BLaER1 (cell line): ENCODE measurements at regions not wholly inside any gene's neighbourhood (a gene's known extent, or its start where the extent isn't known, plus 50 kb on each side); places are given as distances from the start of the nearest gene placed in this dataset.

ENCODE experiments used
- H3K27ac ChIP-seq: shearing (Covaris generic); formaldehyde crosslinking; 2 replicates; pipeline ENCODE4 v1.8.1; 2022
- H3K27me3 ChIP-seq: shearing (Covaris generic); formaldehyde crosslinking; 2 replicates; pipeline ENCODE4 v1.8.1; 2022
- H3K36me3 ChIP-seq: shearing (Covaris generic); formaldehyde crosslinking; 2 replicates; pipeline ENCODE4 v1.8.1; 2022
- H3K4me1 ChIP-seq: shearing (Covaris generic); formaldehyde crosslinking; 2 replicates; pipeline ENCODE4 v1.8.1; 2022
- H3K4me2 ChIP-seq: shearing (Covaris generic); formaldehyde crosslinking; 2 replicates; pipeline ENCODE4 v1.8.1; 2022
- H3K4me3 ChIP-seq: shearing (Covaris generic); formaldehyde crosslinking; 2 replicates; pipeline ENCODE4 v1.8.1; 2022
- H3K9ac ChIP-seq: shearing (Covaris generic); formaldehyde crosslinking; 2 replicates; pipeline ENCODE4 v1.8.1; 2022
- H3K9me3 ChIP-seq: shearing (Covaris generic); formaldehyde crosslinking; 2 replicates; pipeline ENCODE4 v1.8.1; 2022
- H4K20me1 ChIP-seq: shearing (Covaris generic); formaldehyde crosslinking; 2 replicates; pipeline ENCODE4 v1.8.1; 2022
- Cebpa-rat ChIP-seq: shearing (Covaris generic); IDR thresholded peaks from 2 replicates; pipeline ENCODE4 v1.8.1; 2022

DNA sequence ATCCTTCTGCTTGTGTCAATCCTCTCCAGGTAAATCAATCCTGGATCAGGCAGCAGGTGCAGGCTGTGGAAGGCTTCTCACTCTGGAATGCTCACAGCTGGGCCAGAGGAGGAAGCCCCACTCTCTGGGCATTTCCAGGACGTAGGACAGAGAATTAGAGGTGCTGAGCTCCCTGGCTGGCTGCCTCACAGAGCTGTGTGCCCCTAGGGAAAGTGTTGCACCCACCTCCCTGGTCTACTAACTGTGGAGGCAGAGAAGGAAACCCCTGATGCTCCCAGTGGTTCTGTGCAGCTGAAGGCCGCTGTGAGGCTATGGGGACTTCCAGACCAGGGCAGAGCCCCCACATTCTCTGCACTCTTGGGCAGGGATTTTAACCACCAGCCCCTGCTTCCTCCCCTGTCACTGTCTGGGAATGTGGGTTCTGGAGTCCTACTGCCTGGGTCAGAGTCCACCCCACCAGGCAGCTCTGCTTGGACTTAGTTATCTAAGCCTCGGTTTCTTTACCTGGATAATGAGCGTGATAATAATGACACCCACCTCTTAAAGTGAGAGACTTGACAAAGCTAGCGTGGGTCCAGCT, 73.5 kb upstream of the EEPD1 start:
- Histone ChIP-seq H3K4me2 (no peak overlapping the region), H3K27ac (no peak overlapping the region)

DNA sequence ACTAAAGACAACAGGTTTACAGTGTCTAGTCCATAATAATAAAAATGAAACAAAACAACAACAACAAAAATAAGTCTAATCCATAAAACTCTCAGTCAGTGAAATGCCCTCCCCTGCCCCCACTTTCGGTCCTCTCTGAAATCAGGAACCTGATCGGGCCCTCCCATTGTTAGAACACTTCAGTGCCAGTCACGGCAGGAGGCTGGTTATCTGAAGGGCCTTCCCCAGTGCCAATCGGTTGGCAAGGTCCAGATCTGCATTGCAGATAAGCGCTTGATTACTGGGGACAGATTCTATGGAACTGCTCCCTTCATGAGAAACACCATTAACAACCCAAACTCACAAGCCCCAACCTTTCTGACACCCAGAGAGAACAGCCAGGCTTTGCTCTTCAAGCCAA, 72.2 kb upstream of the EEPD1 start:
- no peak overlapping the region for H3K4me2 ChIP-seq
- H3K4me1 ChIP-seq: peaks cover 9% of the 10 kb centered on the region
- H3K4me3 ChIP-seq: no peak overlapping the region
- no peak for TF ChIP-seq Cebpa-rat
- H3K27ac ChIP-seq: no peak overlapping the region
- no peaks in the 10 kb centered on the region for H3K9me3 ChIP-seq
- no peaks in the 10 kb centered on the region for H4K20me1 ChIP-seq
- no peak overlapping the region for H3K9ac ChIP-seq
- no peaks in the 10 kb centered on the region for H3K36me3 ChIP-seq
- H3K27me3 ChIP-seq: no peaks in the 10 kb centered on the region

More for the DNA sequence above, 73.5 kb upstream of the EEPD1 start:
- H3K9me3 ChIP-seq: no peaks in the 10 kb centered on the region
- no peaks in the 10 kb centered on the region for H3K36me3 ChIP-seq
- peaks cover 9% of the 10 kb centered on the region for H3K4me1 ChIP-seq
- H4K20me1 ChIP-seq: no peaks in the 10 kb centered on the region
- no peak for TF ChIP-seq Cebpa-rat
- no peak overlapping the region for H3K9ac ChIP-seq
- no peak overlapping the region for H3K4me3 ChIP-seq
- no peaks in the 10 kb centered on the region for H3K27me3 ChIP-seq

DNA sequence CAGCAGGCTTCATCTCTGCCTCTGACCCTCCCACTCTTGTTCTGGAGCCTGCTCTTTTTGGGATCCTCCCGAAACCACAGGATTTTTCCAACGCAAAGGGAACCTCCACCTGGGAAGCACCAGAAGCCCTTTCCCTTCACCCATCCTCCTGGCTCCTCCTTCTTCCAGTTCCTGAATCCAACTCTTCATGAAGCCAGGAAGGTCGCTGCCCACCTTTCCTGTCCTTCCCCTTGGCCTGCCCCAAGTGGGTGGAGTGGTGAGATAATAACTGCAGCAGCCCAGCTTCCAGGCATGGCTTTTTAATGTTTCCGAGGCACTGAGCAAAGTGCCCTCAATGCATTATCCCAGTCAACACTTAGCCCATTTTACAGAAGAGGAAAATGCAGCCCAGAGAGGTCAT, 70.8 kb upstream of the EEPD1 start:
- Histone ChIP-seq H3K4me1 (no peaks in the 10 kb centered on the region), H3K27ac (no peak overlapping the region), H3K36me3 (no peaks in the 10 kb centered on the region), H4K20me1 (no peaks in the 10 kb centered on the region), H3K4me3 (no peak overlapping the region), H3K27me3 (no peaks in the 10 kb centered on the region), H3K4me2 (no peak overlapping the region), H3K9ac (no peak overlapping the region), H3K9me3 (no peaks in the 10 kb centered on the region)
- TF ChIP-seq Cebpa-rat: no peak

- Histone ChIP-seq H3K9me3 (peaks cover 3% of the 10 kb centered on the region), H3K4me1 (no peaks in the 10 kb centered on the region), H4K20me1 (no peaks in the 10 kb centered on the region), H3K9ac (no peak overlapping the region), H3K4me3 (no peak overlapping the region), H3K4me2 (no peak overlapping the region), H3K27me3 (no peaks in the 10 kb centered on the region), H3K36me3 (no peaks in the 10 kb centered on the region), H3K27ac (no peak overlapping the region)
- no peak for TF ChIP-seq Cebpa-rat
Measured at GRCh38 chr7:36082910-36083309, 70.1 kb upstream of the EEPD1 start.

DNA sequence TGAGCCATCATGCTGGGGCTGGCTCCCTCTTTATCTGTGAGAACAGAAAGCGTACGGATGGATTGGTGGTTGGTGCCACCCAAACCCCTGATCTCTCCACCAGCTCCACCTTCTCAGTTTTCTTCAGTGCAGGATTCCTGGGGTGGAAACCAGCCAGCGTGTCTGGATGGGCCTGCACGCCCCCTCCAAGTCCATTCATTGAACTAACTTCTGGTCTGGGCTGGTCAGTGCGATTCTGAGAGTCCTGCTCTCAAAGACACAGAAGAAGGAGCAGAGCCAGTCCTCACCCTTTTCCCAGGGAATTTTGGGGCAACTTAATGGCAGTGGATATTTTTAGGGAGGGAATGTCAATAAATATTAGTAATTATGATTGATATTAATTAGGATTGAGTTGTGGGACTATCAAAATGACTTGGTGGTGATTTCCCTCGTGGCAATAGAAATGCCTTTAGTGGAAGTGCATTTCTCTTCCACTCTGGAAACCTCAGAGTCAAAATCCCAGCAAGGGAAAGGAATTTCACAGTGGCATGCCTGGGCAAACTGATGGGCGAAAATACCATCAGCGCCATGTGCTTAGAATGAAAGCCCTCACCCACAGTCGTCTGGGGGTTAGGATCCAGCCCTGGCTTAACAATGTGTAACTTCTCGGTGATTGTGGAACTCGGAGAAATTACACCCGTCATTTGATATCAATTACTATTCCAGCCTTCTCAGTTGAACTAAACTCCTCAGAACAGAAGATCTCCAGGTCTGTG, 69.3 kb upstream of the EEPD1 start:
- no peaks in the 10 kb centered on the region for H4K20me1 ChIP-seq
- H3K4me2 ChIP-seq: no peak overlapping the region
- H3K9me3 ChIP-seq: peaks cover 12% of the 10 kb centered on the region

DNA sequence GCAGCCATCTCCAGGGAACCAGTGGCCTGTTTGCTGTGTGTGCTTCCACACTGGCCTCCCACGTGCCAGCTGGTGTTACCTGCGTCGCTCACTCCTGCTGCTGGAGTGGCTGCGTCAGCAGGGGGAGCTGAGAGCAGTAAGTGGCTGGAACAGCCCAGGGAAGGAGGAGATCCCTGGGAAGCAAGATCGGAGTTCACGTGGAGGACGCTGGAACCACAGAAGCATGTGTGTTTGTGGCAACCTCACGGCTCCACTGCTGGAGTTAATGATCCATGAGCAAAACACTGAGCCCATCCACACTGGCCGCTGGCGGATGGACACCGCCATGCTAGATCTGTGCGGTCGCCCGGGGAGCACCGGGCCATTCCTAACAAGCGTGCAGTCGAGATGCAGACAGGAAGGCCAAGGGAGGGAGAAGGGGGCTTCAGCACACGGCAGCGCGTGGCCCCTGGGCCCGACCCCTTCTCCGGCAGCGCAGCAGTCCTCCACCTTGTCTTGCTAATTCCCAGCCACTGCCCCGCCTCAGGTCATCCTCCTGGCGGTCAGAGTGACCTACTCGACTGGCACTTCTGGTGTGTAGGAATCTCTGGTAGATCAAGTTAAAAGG, 68.5 kb upstream of the EEPD1 start:
- Histone ChIP-seq H3K9ac (no peak overlapping the region), H3K27me3 (no peaks in the 10 kb centered on the region)

More for the DNA sequence above, 69.3 kb upstream of the EEPD1 start:
- Histone ChIP-seq H3K4me1 (no peaks in the 10 kb centered on the region), H3K4me3 (no peak overlapping the region), H3K36me3 (no peaks in the 10 kb centered on the region), H3K27ac (no peak overlapping the region), H3K27me3 (no peaks in the 10 kb centered on the region), H3K9ac (no peak overlapping the region)
- no peak for TF ChIP-seq Cebpa-rat

GRCh38 chr7:36085096-36085495, 68.0 kb upstream of the EEPD1 start:
- H3K9me3 ChIP-seq: peaks cover 25% of the 10 kb centered on the region
- no peak overlapping the region for H3K9ac ChIP-seq
- H3K36me3 ChIP-seq: no peaks in the 10 kb centered on the region
- no peak for TF ChIP-seq Cebpa-rat
- no peaks in the 10 kb centered on the region for H3K27me3 ChIP-seq
- no peaks in the 10 kb centered on the region for H3K4me1 ChIP-seq
- no peak overlapping the region for H3K4me3 ChIP-seq
- no peak overlapping the region for H3K27ac ChIP-seq
- no peaks in the 10 kb centered on the region for H4K20me1 ChIP-seq
- H3K4me2 ChIP-seq: no peak overlapping the region

More for the DNA sequence above, 68.5 kb upstream of the EEPD1 start:
- no peaks in the 10 kb centered on the region for H3K4me1 ChIP-seq
- no peak overlapping the region for H3K27ac ChIP-seq
- H4K20me1 ChIP-seq: no peaks in the 10 kb centered on the region
- no peak overlapping the region for H3K4me3 ChIP-seq
- H3K4me2 ChIP-seq: no peak overlapping the region
- no peak for TF ChIP-seq Cebpa-rat
- H3K36me3 ChIP-seq: no peaks in the 10 kb centered on the region
- peaks cover 20% of the 10 kb centered on the region for H3K9me3 ChIP-seq

DNA sequence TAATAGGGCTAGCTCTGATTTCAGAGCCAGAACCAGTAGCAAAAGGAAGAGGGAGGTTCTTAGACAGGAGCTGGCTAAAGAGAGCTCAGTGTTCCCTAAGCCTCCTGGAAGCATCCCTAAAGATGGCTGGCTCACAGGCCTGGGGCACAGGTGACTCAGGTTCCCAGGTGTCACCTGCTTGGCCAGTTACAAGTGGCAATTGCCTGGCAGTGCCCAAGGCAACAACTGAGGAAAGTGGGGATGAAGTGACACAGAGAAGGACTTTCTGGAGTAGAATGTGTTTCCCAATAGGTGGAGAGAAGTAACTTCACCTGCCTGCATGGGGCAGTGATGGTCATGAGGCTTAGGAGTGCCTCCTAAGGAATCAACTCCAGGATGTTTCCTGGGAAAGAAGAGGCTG, 66.5 kb upstream of the EEPD1 start:
- no peak overlapping the region for H3K27ac ChIP-seq
- peaks cover 26% of the 10 kb centered on the region for H3K9me3 ChIP-seq
- no peak overlapping the region for H3K4me2 ChIP-seq
- no peaks in the 10 kb centered on the region for H3K27me3 ChIP-seq
- H3K4me3 ChIP-seq: no peak overlapping the region
- no peak for TF ChIP-seq Cebpa-rat
- H3K36me3 ChIP-seq: no peaks in the 10 kb centered on the region
- H3K4me1 ChIP-seq: no peaks in the 10 kb centered on the region
- H3K9ac ChIP-seq: no peak overlapping the region
- no peaks in the 10 kb centered on the region for H4K20me1 ChIP-seq

GRCh38 chr7:36088553-36088952, 64.5 kb upstream of the EEPD1 start:
- Histone ChIP-seq H3K9ac (no peak overlapping the region), H3K27me3 (no peaks in the 10 kb centered on the region), H3K4me3 (no peak overlapping the region), H3K36me3 (no peaks in the 10 kb centered on the region), H3K4me2 (no peak overlapping the region), H3K27ac (no peak overlapping the region), H3K4me1 (no peaks in the 10 kb centered on the region), H4K20me1 (no peaks in the 10 kb centered on the region), H3K9me3 (peaks cover 26% of the 10 kb centered on the region)
- TF ChIP-seq Cebpa-rat: no peak

- no peaks in the 10 kb centered on the region for H3K4me1 ChIP-seq
- no peaks in the 10 kb centered on the region for H3K36me3 ChIP-seq
Measured at GRCh38 chr7:36088966-36089365, 64.1 kb upstream of the EEPD1 start.

More at GRCh38 chr7:36088966-36089365, 64.1 kb upstream of the EEPD1 start:
- Histone ChIP-seq H4K20me1 (no peaks in the 10 kb centered on the region), H3K27me3 (no peaks in the 10 kb centered on the region), H3K9ac (no peak overlapping the region), H3K27ac (no peak overlapping the region), H3K4me3 (no peak overlapping the region), H3K9me3 (peaks cover 26% of the 10 kb centered on the region), H3K4me2 (no peak overlapping the region)
- TF ChIP-seq Cebpa-rat: no peak
